ENCODE measurements at regions not wholly inside any gene's neighbourhood (a gene's known extent, or its start where the extent isn't known, plus 50 kb on each side); places are given as distances from the start of the nearest gene placed in this dataset.

DNA sequence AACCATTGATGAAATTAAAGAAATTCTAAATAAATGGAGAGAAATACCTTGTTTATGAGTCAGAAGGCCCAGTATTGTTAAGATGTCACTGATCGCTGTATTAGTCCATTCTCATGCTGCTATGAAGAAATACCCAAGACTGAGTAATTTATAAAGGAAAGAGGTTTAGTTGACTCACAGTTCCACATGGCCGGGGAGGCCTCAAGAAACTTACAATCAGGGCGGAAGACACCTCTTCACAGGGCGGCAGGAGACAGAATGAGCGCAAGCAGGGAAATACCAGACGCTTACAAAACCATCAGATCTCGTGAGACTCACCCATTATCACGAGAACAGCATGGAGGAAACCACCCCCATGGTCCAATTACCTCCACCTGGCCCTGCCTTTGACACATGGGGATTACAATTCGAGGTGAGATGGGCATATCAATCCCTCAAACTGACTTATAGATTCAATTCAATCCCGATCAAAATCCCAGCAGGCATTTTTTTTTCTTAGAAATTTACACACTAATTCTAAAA is 157.2 kb downstream of the ENGASE start:
- Histone ChIP-seq H3K79me2 (ENCODE audit: low read length) (no peaks in the 10 kb centered on the region), H3K9me2 (replicated peaks; ENCODE audit: insufficient read depth, low read length) (no peaks in the 10 kb centered on the region), H3K4me1 (ENCODE audit: low read length) (no peaks in the 10 kb centered on the region), H3K4me3 (ENCODE audit: low read length) (no peak overlapping the region), H3K9ac (ENCODE audit: low read length) (no peak overlapping the region), H3K27me3 (ENCODE audit: low read length) (no peaks in the 10 kb centered on the region), H4K20me1 (ENCODE audit: insufficient read depth, low read depth, low read length) (no peaks in the 10 kb centered on the region), H3K9me3 (ENCODE audit: low read length) (no peaks in the 10 kb centered on the region), H2AFZ (ENCODE audit: low read length) (no peak overlapping the region), H3K27ac (ENCODE audit: low read length) (no peak overlapping the region), H3K36me3 (ENCODE audit: insufficient read depth, low read length) (no peaks in the 10 kb centered on the region), H3K4me2 (ENCODE audit: low read depth, low read length, poor library complexity, severe bottlenecking) (no peak overlapping the region)
- no peak for DNase-seq

DNA sequence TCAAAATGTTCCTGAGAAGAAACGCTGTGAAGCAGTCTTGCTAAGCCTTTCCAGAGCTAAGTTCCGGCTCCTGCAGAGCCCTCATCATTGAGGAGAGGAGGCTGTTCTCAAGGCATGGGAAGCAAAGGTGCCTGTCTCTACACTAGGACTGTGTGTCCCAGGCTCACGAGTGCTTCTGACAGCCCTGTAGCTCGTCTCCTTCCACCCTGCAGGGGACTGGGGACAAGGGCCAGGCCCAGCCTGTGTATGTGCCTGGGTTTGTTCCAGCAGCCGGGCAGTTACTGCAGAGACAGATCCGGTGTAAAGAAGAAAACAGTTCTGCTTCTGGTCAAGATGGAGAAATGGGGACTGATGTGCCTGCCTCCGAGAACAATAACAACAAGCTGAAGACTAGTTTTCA is 156.0 kb downstream of the ENGASE start:
- no peak for DNase-seq

DNA sequence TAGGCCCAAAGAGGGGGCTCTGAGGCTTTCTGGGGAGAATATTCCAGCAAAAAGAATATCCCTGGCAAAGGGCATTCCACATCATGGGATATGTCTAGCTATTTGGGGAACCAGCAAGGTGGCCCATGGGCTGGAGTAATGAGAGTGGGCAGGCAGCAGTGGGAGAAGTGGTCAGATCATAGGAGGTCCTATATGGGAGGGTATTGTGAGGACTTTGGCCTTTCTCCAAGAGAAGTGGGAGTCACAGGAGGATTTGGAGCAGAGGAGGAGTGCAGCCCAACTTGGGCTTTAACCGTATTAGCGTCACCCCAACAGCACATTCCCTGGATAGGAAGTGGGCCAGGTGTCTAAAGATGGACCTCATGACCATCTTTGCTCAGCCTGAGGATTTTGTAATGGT is 151.4 kb downstream of the ENGASE start:
- H3K9me2 ChIP-seq (replicated peaks; ENCODE audit: insufficient read depth, low read length) = no peaks in the 10 kb centered on the region
- H3K27ac ChIP-seq (ENCODE audit: low read length) = no peak overlapping the region
- H3K9ac ChIP-seq (ENCODE audit: low read length) = no peak overlapping the region
- H3K9me3 ChIP-seq (ENCODE audit: low read length) = no peaks in the 10 kb centered on the region
- no peak for DNase-seq
- no peaks in the 10 kb centered on the region for H3K36me3 ChIP-seq (ENCODE audit: insufficient read depth, low read length)
- no peaks in the 10 kb centered on the region for H4K20me1 ChIP-seq (ENCODE audit: insufficient read depth, low read depth, low read length)
- no peak overlapping the region for H3K4me3 ChIP-seq (ENCODE audit: low read length)
- no peak overlapping the region for H3K4me2 ChIP-seq (ENCODE audit: low read depth, low read length, poor library complexity, severe bottlenecking)
- H2AFZ ChIP-seq (ENCODE audit: low read length) = no peak overlapping the region
- no peaks in the 10 kb centered on the region for H3K27me3 ChIP-seq (ENCODE audit: low read length)
- H3K4me1 ChIP-seq (ENCODE audit: low read length) = no peaks in the 10 kb centered on the region
- no peaks in the 10 kb centered on the region for H3K79me2 ChIP-seq (ENCODE audit: low read length)

More for the DNA sequence above, 156.0 kb downstream of the ENGASE start:
- Histone ChIP-seq H3K36me3 (ENCODE audit: insufficient read depth, low read length) (no peaks in the 10 kb centered on the region), H3K27ac (ENCODE audit: low read length) (no peak overlapping the region), H3K4me3 (ENCODE audit: low read length) (no peak overlapping the region), H3K4me2 (ENCODE audit: low read depth, low read length, poor library complexity, severe bottlenecking) (no peak overlapping the region), H3K9ac (ENCODE audit: low read length) (no peak overlapping the region), H3K9me2 (replicated peaks; ENCODE audit: insufficient read depth, low read length) (no peaks in the 10 kb centered on the region), H4K20me1 (ENCODE audit: insufficient read depth, low read depth, low read length) (no peaks in the 10 kb centered on the region), H3K9me3 (ENCODE audit: low read length) (no peaks in the 10 kb centered on the region), H3K27me3 (ENCODE audit: low read length) (no peaks in the 10 kb centered on the region), H3K4me1 (ENCODE audit: low read length) (no peaks in the 10 kb centered on the region), H3K79me2 (ENCODE audit: low read length) (no peaks in the 10 kb centered on the region), H2AFZ (ENCODE audit: low read length) (no peak overlapping the region)

DNA sequence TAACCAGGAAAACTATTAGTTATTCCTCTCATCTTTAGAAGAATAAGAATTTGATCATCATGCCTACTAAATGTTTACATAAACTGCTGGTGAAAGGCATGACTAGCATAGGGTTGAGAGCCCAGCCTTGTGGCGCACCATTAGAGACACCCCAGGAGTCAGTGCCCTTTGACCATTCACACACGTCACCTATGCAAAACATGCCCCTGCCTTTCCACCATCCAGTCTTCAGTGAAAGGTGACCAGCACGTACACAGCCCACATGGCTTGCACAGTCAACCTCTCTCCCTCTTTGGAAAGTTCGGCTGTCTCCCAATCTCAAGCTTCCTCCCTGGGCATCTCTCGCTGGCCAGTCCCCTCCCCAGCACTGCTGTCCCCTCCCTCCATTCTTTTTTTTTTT is 150.3 kb downstream of the ENGASE start:
- no peak overlapping the region for H3K27ac ChIP-seq (ENCODE audit: low read length)
- H3K9me3 ChIP-seq (ENCODE audit: low read length) = no peaks in the 10 kb centered on the region
- no peak overlapping the region for H3K4me2 ChIP-seq (ENCODE audit: low read depth, low read length, poor library complexity, severe bottlenecking)
- no peaks in the 10 kb centered on the region for H3K9me2 ChIP-seq (replicated peaks; ENCODE audit: insufficient read depth, low read length)
- no peak overlapping the region for H3K4me3 ChIP-seq (ENCODE audit: low read length)
- H3K36me3 ChIP-seq (ENCODE audit: insufficient read depth, low read length) = no peaks in the 10 kb centered on the region
- H4K20me1 ChIP-seq (ENCODE audit: insufficient read depth, low read depth, low read length) = no peaks in the 10 kb centered on the region
- H3K27me3 ChIP-seq (ENCODE audit: low read length) = no peaks in the 10 kb centered on the region
- no peaks in the 10 kb centered on the region for H3K79me2 ChIP-seq (ENCODE audit: low read length)
- no peak overlapping the region for H2AFZ ChIP-seq (ENCODE audit: low read length)
- no peak overlapping the region for H3K9ac ChIP-seq (ENCODE audit: low read length)
- DNase-seq = no peak
- no peaks in the 10 kb centered on the region for H3K4me1 ChIP-seq (ENCODE audit: low read length)

DNA sequence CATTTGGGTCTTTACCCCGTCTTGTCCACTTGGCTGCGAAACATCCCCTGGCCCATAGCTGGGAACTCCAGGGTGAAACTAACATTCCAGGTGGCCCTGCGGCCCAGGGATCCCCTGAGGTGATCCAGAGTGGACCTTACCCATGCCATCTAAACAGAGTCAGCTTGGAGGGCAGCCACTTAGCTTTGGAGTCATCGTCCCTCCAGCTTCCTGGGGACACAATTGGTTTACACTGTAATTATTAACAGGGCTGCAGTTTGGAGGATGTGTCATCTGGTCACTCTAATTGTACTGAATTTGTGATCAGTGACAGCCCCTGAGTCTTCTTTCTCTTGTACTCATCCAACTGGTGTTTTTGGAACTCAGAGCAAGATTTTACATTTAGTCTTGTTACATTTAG is 149.9 kb downstream of the ENGASE start:
- no peak overlapping the region for H3K9ac ChIP-seq (ENCODE audit: low read length)
- H3K9me2 ChIP-seq (replicated peaks; ENCODE audit: insufficient read depth, low read length) = no peaks in the 10 kb centered on the region
- no peak overlapping the region for H3K27ac ChIP-seq (ENCODE audit: low read length)
- H3K27me3 ChIP-seq (ENCODE audit: low read length) = no peaks in the 10 kb centered on the region
- DNase-seq = no peak
- H3K36me3 ChIP-seq (ENCODE audit: insufficient read depth, low read length) = no peaks in the 10 kb centered on the region
- H3K4me3 ChIP-seq (ENCODE audit: low read length) = no peak overlapping the region
- H3K4me1 ChIP-seq (ENCODE audit: low read length) = no peaks in the 10 kb centered on the region
- no peak overlapping the region for H2AFZ ChIP-seq (ENCODE audit: low read length)
- no peaks in the 10 kb centered on the region for H3K79me2 ChIP-seq (ENCODE audit: low read length)
- H4K20me1 ChIP-seq (ENCODE audit: insufficient read depth, low read depth, low read length) = no peaks in the 10 kb centered on the region
- no peaks in the 10 kb centered on the region for H3K9me3 ChIP-seq (ENCODE audit: low read length)
- H3K4me2 ChIP-seq (ENCODE audit: low read depth, low read length, poor library complexity, severe bottlenecking) = no peak overlapping the region

DNA sequence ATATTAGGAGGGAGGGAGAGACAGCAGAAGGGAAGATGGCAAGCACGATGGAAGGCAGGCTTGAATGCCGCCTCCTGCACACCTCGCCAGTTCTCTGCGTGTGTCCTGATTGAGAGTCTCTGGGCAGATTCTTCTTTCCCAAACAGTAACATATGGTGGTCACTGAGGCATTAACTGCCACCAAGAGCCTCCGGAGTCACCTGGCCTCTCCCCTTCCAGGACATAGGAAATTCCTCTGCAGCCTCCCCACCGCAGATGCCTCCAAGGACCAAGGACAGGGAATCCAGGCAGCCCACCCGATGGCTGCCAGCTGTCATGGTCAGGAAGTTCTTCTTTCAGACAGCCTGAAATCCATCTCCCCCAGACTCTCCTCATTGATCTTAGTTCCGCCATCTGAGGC is 149.3 kb downstream of the ENGASE start:
- DNase-seq = no peak
- H3K27me3 ChIP-seq (ENCODE audit: low read length) = no peaks in the 10 kb centered on the region
- H3K36me3 ChIP-seq (ENCODE audit: insufficient read depth, low read length) = no peaks in the 10 kb centered on the region
- H3K9me3 ChIP-seq (ENCODE audit: low read length) = no peaks in the 10 kb centered on the region
- H2AFZ ChIP-seq (ENCODE audit: low read length) = no peak overlapping the region
- no peaks in the 10 kb centered on the region for H3K79me2 ChIP-seq (ENCODE audit: low read length)
- H3K27ac ChIP-seq (ENCODE audit: low read length) = no peak overlapping the region
- no peaks in the 10 kb centered on the region for H3K4me1 ChIP-seq (ENCODE audit: low read length)
- H3K9ac ChIP-seq (ENCODE audit: low read length) = no peak overlapping the region
- H3K9me2 ChIP-seq (replicated peaks; ENCODE audit: insufficient read depth, low read length) = no peaks in the 10 kb centered on the region
- H3K4me3 ChIP-seq (ENCODE audit: low read length) = no peak overlapping the region
- H4K20me1 ChIP-seq (ENCODE audit: insufficient read depth, low read depth, low read length) = no peaks in the 10 kb centered on the region
- H3K4me2 ChIP-seq (ENCODE audit: low read depth, low read length, poor library complexity, severe bottlenecking) = no peak overlapping the region

DNA sequence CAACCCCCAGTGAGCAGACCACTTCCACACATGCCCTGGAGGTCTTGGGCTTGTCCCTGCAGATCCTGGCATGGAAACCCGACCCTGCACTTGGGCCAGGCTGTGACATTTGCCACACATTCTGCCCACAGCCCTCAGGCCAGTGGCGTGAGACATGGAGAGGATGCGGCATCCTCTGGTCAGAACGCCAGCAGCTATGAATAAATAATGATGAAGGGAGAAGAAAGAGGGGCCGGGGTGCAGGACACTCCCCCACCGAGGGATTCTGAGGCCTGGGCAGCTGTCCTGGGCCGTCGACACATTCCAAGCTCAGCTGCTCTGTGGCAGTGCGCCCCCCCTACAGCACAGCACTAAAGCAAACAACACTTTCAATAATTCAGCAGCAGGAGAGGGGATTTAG is 148.8 kb downstream of the ENGASE start:
- no peak for DNase-seq

DNA sequence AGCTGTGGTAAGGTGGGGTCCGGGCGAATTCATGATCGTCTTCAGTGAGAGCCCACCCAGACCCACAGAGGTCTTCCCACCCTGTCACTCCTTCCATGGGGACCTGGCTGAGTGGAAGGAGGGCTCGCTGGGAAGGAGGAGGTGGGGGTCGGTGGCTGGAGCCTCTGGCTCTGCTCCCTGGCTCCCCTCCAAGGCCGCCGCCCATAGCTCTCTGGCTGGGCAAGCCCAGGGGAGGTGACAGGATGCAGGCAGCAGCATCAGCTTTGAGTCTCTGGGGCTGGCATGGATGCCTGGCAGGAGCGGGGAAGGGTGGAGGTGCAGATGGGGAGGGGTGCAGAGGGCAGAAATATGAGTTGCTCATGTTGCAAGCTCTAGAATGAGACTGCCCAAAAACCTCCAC is 147.0 kb downstream of the ENGASE start:
- Histone ChIP-seq H2AFZ (ENCODE audit: low read length) (no peak overlapping the region), H3K9me2 (replicated peaks; ENCODE audit: insufficient read depth, low read length) (no peaks in the 10 kb centered on the region), H3K4me2 (ENCODE audit: low read depth, low read length, poor library complexity, severe bottlenecking) (no peak overlapping the region), H3K36me3 (ENCODE audit: insufficient read depth, low read length) (no peaks in the 10 kb centered on the region), H4K20me1 (ENCODE audit: insufficient read depth, low read depth, low read length) (no peaks in the 10 kb centered on the region), H3K9ac (ENCODE audit: low read length) (no peak overlapping the region), H3K27me3 (ENCODE audit: low read length) (no peaks in the 10 kb centered on the region), H3K4me3 (ENCODE audit: low read length) (no peak overlapping the region), H3K4me1 (ENCODE audit: low read length) (no peaks in the 10 kb centered on the region), H3K9me3 (ENCODE audit: low read length) (no peaks in the 10 kb centered on the region), H3K79me2 (ENCODE audit: low read length) (no peaks in the 10 kb centered on the region), H3K27ac (ENCODE audit: low read length) (no peak overlapping the region)
- no peak for DNase-seq

More for the DNA sequence above, 148.8 kb downstream of the ENGASE start:
- Histone ChIP-seq H3K9ac (ENCODE audit: low read length) (no peak overlapping the region), H3K4me2 (ENCODE audit: low read depth, low read length, poor library complexity, severe bottlenecking) (no peak overlapping the region), H4K20me1 (ENCODE audit: insufficient read depth, low read depth, low read length) (no peaks in the 10 kb centered on the region), H3K27ac (ENCODE audit: low read length) (no peak overlapping the region), H3K4me3 (ENCODE audit: low read length) (no peak overlapping the region), H3K36me3 (ENCODE audit: insufficient read depth, low read length) (no peaks in the 10 kb centered on the region), H3K9me2 (replicated peaks; ENCODE audit: insufficient read depth, low read length) (no peaks in the 10 kb centered on the region), H3K9me3 (ENCODE audit: low read length) (no peaks in the 10 kb centered on the region), H3K27me3 (ENCODE audit: low read length) (no peaks in the 10 kb centered on the region), H3K79me2 (ENCODE audit: low read length) (no peaks in the 10 kb centered on the region), H2AFZ (ENCODE audit: low read length) (no peak overlapping the region), H3K4me1 (ENCODE audit: low read length) (no peaks in the 10 kb centered on the region)
